Stimulated activated effector memory CD8-positive, alpha-beta T cell treated with anti-CD3 and anti-CD28 coated beads, Interleukin-12 subunit alpha, Interleukin-12 subunit beta, amount 100 ng/mL, for 72 hours (primary cell): ENCODE measurements at regions not wholly inside any gene's neighbourhood (a gene's known extent, or its start where the extent isn't known, plus 50 kb on each side); places are given as distances from the start of the nearest gene placed in this dataset.
A peak's percentile ranks its signal among the peaks of the same experiment; 100 is the strongest.

Experiments
- ATAC-seq: fragments of 150-1000 bp; cut with Tn5 transposase; 2 replicates; pipeline ENCODE4 v1.10.0; 2021
- DNase-seq, 2 donors: peaks; one replicate each; pipeline ENCODE4 v3.0.0; 2021 to 2022; ENCODE audit warnings: low spot score in 2 of 2
- H3K27ac Mint-ChIP-seq: one replicate; pipeline ENCODE4 v1.8.0; 2022; ENCODE audit warnings: mild to moderate bottlenecking, mixed read lengths
- H3K36me3 Mint-ChIP-seq: one replicate; pipeline ENCODE4 v1.8.0; 2022; ENCODE audit warnings: mild to moderate bottlenecking, mixed read lengths
- H3K4me1 Mint-ChIP-seq: one replicate; pipeline ENCODE4 v1.8.0; 2022; ENCODE audit warnings: mixed read lengths
- H3K4me3 Mint-ChIP-seq: one replicate; pipeline ENCODE4 v1.8.0; 2022; ENCODE audit warnings: mild to moderate bottlenecking, mixed read lengths
- H3K9me3 Mint-ChIP-seq: one replicate; pipeline ENCODE4 v1.8.0; 2022; ENCODE audit warnings: mixed read lengths

GRCh38 chr6:148074738-148075137, 267.9 kb upstream of the SASH1 start:
- ATAC-seq (no peak), DNase-seq (no peak)
- Mint-ChIP-seq H3K4me1 (no peaks in the 10 kb centered on the region), H3K27ac (no peak overlapping the region), H3K4me3 (no peak overlapping the region), H3K9me3 (peaks cover 5% of the 10 kb centered on the region), H3K36me3 (no peaks in the 10 kb centered on the region)

GRCh38 chr6:148075352-148075751, 267.3 kb upstream of the SASH1 start:
- no peak for DNase-seq
- H3K36me3 Mint-ChIP-seq: no peaks in the 10 kb centered on the region
- H3K9me3 Mint-ChIP-seq: peaks cover 5% of the 10 kb centered on the region
- no peak for ATAC-seq
- H3K4me1 Mint-ChIP-seq: no peaks in the 10 kb centered on the region
- H3K4me3 Mint-ChIP-seq: no peak overlapping the region
- no peak overlapping the region for H3K27ac Mint-ChIP-seq

GRCh38 chr6:148076051-148076450, 266.6 kb upstream of the SASH1 start:
- no peak for DNase-seq
- no peak overlapping the region for H3K4me3 Mint-ChIP-seq
- no peak overlapping the region for H3K27ac Mint-ChIP-seq
- no peaks in the 10 kb centered on the region for H3K4me1 Mint-ChIP-seq
- peaks cover 5% of the 10 kb centered on the region for H3K9me3 Mint-ChIP-seq
- ATAC-seq: no peak
- H3K36me3 Mint-ChIP-seq: no peaks in the 10 kb centered on the region

DNA sequence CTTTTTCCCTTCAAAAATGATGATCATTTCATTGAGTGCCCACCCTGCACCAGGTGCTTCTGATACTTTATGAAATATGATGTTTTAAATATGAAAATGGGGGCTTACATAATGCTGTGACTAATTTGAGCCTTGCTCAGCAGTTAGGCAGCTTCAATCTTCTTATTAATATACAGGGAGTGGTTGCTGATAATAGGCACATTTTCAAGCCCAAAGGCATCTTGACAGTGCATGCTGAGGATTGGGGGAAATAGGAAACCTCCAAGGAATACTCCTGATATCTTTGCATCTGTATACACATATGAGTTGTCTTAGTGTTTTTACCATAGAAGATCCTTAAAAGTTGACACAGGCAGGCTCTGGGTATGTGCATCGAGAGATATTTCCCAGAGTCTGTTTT, 262.3 kb upstream of the SASH1 start:
- H3K4me3 Mint-ChIP-seq: no peak overlapping the region
- H3K9me3 Mint-ChIP-seq: peaks cover 5% of the 10 kb centered on the region
- ATAC-seq: no peak
- no peaks in the 10 kb centered on the region for H3K4me1 Mint-ChIP-seq
- DNase-seq: no peak
- no peak overlapping the region for H3K27ac Mint-ChIP-seq
- no peaks in the 10 kb centered on the region for H3K36me3 Mint-ChIP-seq

DNA sequence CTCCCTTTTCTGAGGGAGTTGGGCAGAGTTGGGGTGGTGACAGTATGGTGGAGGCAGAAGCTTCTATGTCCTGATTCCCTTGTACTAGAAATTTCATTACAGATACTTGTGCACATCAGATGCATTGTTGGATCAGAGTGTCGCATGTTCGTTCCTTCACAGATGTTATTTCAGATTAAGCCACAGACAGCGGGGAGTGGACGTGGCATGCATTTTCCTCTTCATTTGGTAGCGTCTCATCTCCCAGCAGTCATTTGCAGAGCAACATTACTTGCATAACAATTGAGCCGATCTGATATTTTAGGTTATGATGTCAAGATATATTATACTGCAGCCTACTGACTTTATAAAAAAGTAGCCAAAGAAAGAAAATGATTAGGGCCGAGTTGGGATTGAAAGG, 261.6 kb upstream of the SASH1 start:
- no peak for ATAC-seq
- H3K27ac Mint-ChIP-seq: no peak overlapping the region
- H3K36me3 Mint-ChIP-seq: no peaks in the 10 kb centered on the region

DNA sequence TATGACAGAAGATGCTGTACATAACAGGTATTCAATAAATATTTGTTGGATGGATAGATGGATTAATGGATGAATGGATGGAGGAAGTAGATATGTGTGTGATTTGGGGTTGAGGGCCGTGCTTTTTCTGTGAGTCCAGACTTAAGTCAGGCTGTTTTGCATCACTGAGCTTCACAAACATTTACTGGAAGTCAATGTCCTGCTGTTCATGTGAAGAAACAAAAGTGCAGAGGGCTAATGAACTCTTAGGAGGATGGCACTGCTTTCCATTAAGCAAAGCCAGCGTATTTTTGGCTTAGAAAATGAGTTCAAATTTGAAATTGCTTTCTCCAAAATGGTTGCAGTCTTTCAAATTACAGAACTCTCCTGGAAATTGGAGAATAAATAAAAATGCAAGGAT, 260.6 kb upstream of the SASH1 start:
- no peak for ATAC-seq
- no peak for DNase-seq
- Mint-ChIP-seq H3K9me3 (no peaks in the 10 kb centered on the region), H3K27ac (no peak overlapping the region), H3K4me1 (no peaks in the 10 kb centered on the region), H3K36me3 (no peaks in the 10 kb centered on the region), H3K4me3 (no peak overlapping the region)

More for the DNA sequence above, 261.6 kb upstream of the SASH1 start:
- DNase-seq: no peak
- Mint-ChIP-seq H3K4me1 (no peaks in the 10 kb centered on the region), H3K9me3 (no peaks in the 10 kb centered on the region), H3K4me3 (no peak overlapping the region)

- H3K9me3 Mint-ChIP-seq: no peaks in the 10 kb centered on the region
These were observed 259.9 kb upstream of the SASH1 start for GRCh38 chr6:148082696-148083095.

DNA sequence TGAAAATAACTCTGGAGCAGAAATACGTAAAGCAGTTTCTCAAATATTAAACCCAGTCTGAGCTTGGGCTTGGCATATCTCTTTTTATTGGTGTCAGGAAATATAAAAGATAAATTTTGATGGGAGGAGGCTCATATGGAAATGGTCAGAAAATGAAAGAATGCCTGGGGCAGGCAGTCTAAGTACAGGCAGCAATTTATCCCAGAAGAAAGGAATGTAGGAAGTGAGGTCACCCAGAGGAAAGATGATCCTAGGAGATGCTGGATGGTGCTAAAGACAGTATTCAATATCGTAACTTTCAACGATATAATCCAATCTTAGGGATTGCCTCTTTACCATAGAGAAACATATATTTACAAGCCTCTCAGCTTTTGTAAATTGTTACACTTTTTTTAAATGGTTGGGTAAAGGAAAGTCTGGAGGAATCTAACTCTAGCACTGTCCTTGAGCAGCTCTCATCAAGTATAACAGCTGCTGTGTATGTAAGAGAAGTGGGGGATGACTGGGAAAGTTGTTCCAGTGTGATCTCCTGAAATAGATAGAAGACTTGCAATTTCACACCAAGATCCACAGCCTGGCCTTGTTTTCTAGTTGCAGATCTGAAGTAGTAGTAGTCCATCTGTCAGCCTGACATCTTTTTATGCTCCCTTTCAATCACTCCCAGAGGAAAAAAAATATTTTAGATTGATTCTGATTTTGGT, 256.9 kb upstream of the SASH1 start:
- no peak for ATAC-seq
- Mint-ChIP-seq H3K36me3 (no peaks in the 10 kb centered on the region), H3K4me3 (no peak overlapping the region), H3K9me3 (peaks cover 8% of the 10 kb centered on the region), H3K27ac (no peak overlapping the region), H3K4me1 (no peaks in the 10 kb centered on the region)
- DNase-seq: no peak

More at GRCh38 chr6:148082696-148083095, 259.9 kb upstream of the SASH1 start:
- Mint-ChIP-seq H3K4me3 (no peak overlapping the region), H3K27ac (no peak overlapping the region), H3K4me1 (no peaks in the 10 kb centered on the region), H3K36me3 (no peaks in the 10 kb centered on the region)
- DNase-seq: no peak
- no peak for ATAC-seq

- no peak for DNase-seq
- H3K4me3 Mint-ChIP-seq: no peak overlapping the region
- H3K36me3 Mint-ChIP-seq: no peaks in the 10 kb centered on the region
- H3K27ac Mint-ChIP-seq: no peak overlapping the region
- no peaks in the 10 kb centered on the region for H3K4me1 Mint-ChIP-seq
- ATAC-seq: no peak
- H3K9me3 Mint-ChIP-seq: peaks cover 13% of the 10 kb centered on the region
These were observed 256.3 kb upstream of the SASH1 start for GRCh38 chr6:148086386-148086785.

- Mint-ChIP-seq H3K27ac (no peak overlapping the region), H3K36me3 (no peaks in the 10 kb centered on the region), H3K9me3 (peaks cover 16% of the 10 kb centered on the region), H3K4me1 (no peaks in the 10 kb centered on the region), H3K4me3 (no peak overlapping the region)
- ATAC-seq (no peak), DNase-seq (no peak)
These were observed 255.8 kb upstream of the SASH1 start for GRCh38 chr6:148086843-148087242.

GRCh38 chr6:148087659-148088058, 255.0 kb upstream of the SASH1 start:
- no peaks in the 10 kb centered on the region for H3K36me3 Mint-ChIP-seq
- no peaks in the 10 kb centered on the region for H3K4me1 Mint-ChIP-seq
- DNase-seq (no peak), ATAC-seq (no peak)
- no peak overlapping the region for H3K27ac Mint-ChIP-seq
- H3K4me3 Mint-ChIP-seq: no peak overlapping the region
- peaks cover 22% of the 10 kb centered on the region for H3K9me3 Mint-ChIP-seq

DNA sequence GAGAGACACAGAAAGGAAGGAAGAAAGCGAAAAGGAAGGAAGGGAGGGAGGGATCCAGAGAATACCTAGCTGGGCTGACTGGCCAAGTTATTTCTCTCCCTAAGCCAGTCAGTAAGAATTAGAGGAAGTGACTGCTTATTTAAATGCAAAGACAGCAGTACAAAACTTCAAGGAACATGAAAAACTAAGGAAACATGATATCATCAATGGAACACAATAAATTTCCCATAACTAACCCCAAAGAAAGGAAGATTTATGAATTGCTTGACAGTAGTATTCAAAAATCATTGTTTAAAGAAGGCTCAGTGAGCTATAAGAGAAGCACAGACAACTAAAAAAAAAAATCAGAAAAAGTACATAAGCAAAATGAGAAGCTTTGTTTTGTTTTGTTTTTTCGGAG, 252.3 kb upstream of the SASH1 start:
- ATAC-seq (no peak), DNase-seq (no peak)
- peaks cover 31% of the 10 kb centered on the region for H3K9me3 Mint-ChIP-seq
- H3K4me3 Mint-ChIP-seq: no peak overlapping the region
- no peak overlapping the region for H3K27ac Mint-ChIP-seq
- no peaks in the 10 kb centered on the region for H3K36me3 Mint-ChIP-seq
- H3K4me1 Mint-ChIP-seq: no peaks in the 10 kb centered on the region

GRCh38 chr6:148091394-148091793, 251.2 kb upstream of the SASH1 start:
- ATAC-seq: no peak
- Mint-ChIP-seq H3K36me3 (no peaks in the 10 kb centered on the region), H3K4me3 (no peak overlapping the region)

DNA sequence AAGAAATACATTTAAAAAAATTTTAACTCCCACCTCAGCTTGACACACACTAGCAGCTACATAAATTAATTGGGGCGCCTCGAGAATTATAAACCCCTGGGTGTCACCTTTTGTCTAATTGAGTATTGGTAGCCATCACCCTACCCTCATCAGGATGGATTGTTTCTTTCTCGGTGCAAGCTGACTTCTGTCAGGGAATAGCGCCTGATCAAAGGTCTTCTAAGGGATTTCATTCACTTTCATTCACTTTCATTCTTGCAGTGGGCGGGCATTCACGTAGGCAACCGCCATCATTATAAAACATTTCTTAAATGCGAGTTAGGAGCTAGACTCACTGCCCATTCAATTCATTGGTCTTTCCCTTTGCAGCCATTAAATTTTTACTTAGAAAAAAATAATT, 239.2 kb upstream of the SASH1 start:
- Mint-ChIP-seq H3K9me3 (peaks cover 3% of the 10 kb centered on the region), H3K36me3 (no peaks in the 10 kb centered on the region), H3K4me3 (no peak overlapping the region), H3K27ac (no peak overlapping the region), H3K4me1 (no peaks in the 10 kb centered on the region)
- DNase-seq: no peak
- no peak for ATAC-seq

More at GRCh38 chr6:148091394-148091793, 251.2 kb upstream of the SASH1 start:
- Mint-ChIP-seq H3K9me3 (peaks cover 31% of the 10 kb centered on the region), H3K27ac (no peak overlapping the region), H3K4me1 (no peaks in the 10 kb centered on the region)
- DNase-seq: no peak

DNA sequence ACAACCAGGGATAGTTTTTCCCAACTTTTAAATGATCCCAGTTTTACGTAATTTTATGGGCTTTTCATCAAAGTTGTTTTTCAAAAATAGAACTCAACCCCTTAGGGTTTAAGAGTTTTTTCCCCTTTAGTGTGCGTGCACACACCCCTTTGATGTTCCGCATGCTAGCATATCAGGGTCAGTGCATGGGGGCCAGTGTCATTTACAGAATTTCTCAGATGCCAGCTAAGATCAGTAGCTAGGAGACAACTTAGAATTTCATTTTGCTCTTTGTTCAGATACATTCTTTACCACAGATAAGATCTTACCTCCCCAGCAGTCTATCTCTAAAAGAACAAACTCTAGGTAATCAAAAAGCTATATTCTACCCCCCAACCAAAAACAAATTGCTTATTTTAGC, 238.5 kb upstream of the SASH1 start:
- Mint-ChIP-seq H3K9me3 (peaks cover 3% of the 10 kb centered on the region), H3K4me3 (no peak overlapping the region), H3K4me1 (no peaks in the 10 kb centered on the region), H3K27ac (no peak overlapping the region), H3K36me3 (no peaks in the 10 kb centered on the region)
- DNase-seq (no peak), ATAC-seq (no peak)

- Mint-ChIP-seq H3K4me1 (no peaks in the 10 kb centered on the region), H3K4me3 (no peak overlapping the region), H3K36me3 (no peaks in the 10 kb centered on the region), H3K9me3 (no peaks in the 10 kb centered on the region), H3K27ac (no peak overlapping the region)
- DNase-seq (no peak), ATAC-seq (no peak)
These were observed 236.9 kb upstream of the SASH1 start for GRCh38 chr6:148105695-148106094.

DNA sequence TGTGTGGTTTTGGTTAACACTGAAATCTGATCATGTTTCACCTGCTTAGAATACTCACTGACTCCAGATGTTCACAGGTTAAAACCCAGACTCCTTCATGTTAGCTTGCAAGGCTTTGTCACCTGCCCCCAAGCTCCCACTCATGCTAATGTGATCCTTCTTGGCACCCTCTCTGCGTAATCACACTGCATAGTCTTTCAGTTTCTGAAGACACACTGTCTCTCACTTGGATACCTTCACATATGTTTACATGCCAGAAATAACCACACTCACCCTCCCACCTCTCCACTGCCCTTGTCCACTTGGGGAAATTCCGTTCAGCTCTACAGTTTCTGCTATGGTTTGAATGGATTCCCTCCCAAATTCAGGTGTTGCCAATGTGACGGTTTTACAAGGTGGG, 234.7 kb upstream of the SASH1 start:
- no peak overlapping the region for H3K27ac Mint-ChIP-seq
- H3K36me3 Mint-ChIP-seq: no peaks in the 10 kb centered on the region
- no peaks in the 10 kb centered on the region for H3K9me3 Mint-ChIP-seq
- ATAC-seq: peak; percentile 26
- no peaks in the 10 kb centered on the region for H3K4me1 Mint-ChIP-seq
- DNase-seq: no peak
- H3K4me3 Mint-ChIP-seq: no peak overlapping the region
